Activated CD4-positive, alpha-beta T cell treated with anti-CD3 and anti-CD28 coated beads, Interleukin-2, amount 10 ng/mL, durations not matched to agents 24 days and 14 days (primary cell): ENCODE measurements at regions not wholly inside any gene's neighbourhood (a gene's known extent, or its start where the extent isn't known, plus 50 kb on each side); places are given as distances from the start of the nearest gene placed in this dataset.
A peak's percentile ranks its signal among the peaks of the same experiment; 100 is the strongest.

Experiments used
- DNase-seq: peaks from one replicate; pipeline ENCODE4 v3.0.0; 2022
- H3K27ac Mint-ChIP-seq: one replicate; pipeline ENCODE4 v1.8.0; 2022; ENCODE audit warnings: mild to moderate bottlenecking, mixed read lengths
- H3K27me3 Mint-ChIP-seq: one replicate; pipeline ENCODE4 v1.8.0; 2022; ENCODE audit warnings: mixed read lengths
- H3K36me3 Mint-ChIP-seq: one replicate; pipeline ENCODE4 v1.8.0; 2022; ENCODE audit warnings: low read depth, mild to moderate bottlenecking, mixed read lengths
- H3K4me1 Mint-ChIP-seq: one replicate; pipeline ENCODE4 v1.8.0; 2021; ENCODE audit warnings: mixed read lengths
- H3K4me3 Mint-ChIP-seq: one replicate; pipeline ENCODE4 v1.8.0; 2022; ENCODE audit warnings: mild to moderate bottlenecking, moderate library complexity, mixed read lengths
- H3K9me3 Mint-ChIP-seq: one replicate; pipeline ENCODE4 v1.8.0; 2021; ENCODE audit warnings: mixed read lengths
- intact Hi-C: fragments of 100-400 bp; cut with micrococcal nuclease; formaldehyde crosslinking; loops from one replicate; pipeline ENCODE4 v1.15.1; 2023

DNA sequence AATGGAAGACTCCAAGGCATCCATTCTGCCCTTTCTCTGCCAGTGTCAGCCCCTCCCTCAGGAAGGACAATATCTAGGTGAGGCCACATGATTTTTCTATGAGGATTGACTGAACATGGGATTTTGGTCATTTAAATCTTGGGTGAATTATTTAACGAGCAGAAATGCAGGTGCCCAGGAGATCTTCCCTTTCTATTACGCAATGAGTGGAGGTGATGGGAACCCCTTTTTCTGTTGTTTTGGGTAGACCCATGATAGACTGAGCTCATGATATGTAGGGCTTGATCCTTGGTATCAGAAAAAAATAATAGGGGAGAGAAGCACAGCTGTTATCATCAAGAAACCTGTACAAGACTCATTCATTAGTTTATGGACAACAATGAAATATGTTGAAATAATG is 112.6 kb upstream of the SPTLC3 start:
- intact Hi-C loops: no loop called here
- no peak for DNase-seq
- Mint-ChIP-seq H3K9me3 (no peaks in the 10 kb centered on the region), H3K4me3 (no peak overlapping the region), H3K4me1 (no peaks in the 10 kb centered on the region), H3K36me3 (no peaks in the 10 kb centered on the region), H3K27me3 (no peaks in the 10 kb centered on the region), H3K27ac (no peak overlapping the region)

DNA sequence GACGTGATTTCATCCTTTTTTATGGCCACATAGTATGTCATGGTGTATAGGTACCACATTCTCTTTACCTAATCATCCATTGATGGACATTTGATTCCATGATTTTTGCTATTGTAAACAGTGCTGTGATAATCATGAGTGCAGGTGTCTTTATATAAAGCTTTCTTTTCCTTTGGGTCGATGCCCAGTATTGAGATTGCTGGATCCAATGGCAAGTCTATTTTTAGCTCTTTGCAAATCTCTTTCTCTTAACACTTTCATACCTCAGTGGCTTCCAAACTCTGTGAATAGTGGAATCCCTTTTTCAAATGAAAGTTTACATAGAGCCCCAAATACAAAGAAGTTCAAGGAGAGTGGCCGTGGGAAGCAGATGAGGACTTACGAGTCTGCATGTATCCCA is 105.8 kb upstream of the SPTLC3 start:
- intact Hi-C loops: no loop called here
- Mint-ChIP-seq H3K36me3 (no peaks in the 10 kb centered on the region), H3K27ac (no peak overlapping the region), H3K9me3 (no peaks in the 10 kb centered on the region), H3K4me3 (no peak overlapping the region), H3K4me1 (no peaks in the 10 kb centered on the region), H3K27me3 (no peaks in the 10 kb centered on the region)
- DNase-seq: no peak

DNA sequence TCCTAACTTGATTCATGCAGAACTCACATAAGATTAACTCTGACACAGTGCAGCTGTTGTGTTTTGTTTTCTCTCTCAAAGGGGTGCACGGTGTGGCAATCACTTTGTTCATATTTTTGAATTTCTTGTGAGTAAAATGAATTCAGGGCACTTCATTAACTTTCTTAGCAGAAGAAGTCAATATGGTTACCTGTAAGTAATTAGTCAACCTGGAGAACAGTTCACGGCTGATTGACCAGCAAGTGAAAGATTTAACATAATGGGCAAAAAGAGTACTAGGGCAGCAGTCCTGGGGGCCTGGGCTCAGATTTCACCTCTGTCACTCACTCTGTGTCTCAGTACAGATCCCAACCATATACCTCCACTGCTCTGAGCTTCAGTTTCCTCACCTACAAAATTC is 102.4 kb upstream of the SPTLC3 start:
- Mint-ChIP-seq H3K9me3 (no peaks in the 10 kb centered on the region), H3K4me1 (no peaks in the 10 kb centered on the region), H3K36me3 (no peaks in the 10 kb centered on the region), H3K27me3 (no peaks in the 10 kb centered on the region), H3K4me3 (no peak overlapping the region), H3K27ac (no peak overlapping the region)
- no peak for DNase-seq
- intact Hi-C loops: no loop called here

DNA sequence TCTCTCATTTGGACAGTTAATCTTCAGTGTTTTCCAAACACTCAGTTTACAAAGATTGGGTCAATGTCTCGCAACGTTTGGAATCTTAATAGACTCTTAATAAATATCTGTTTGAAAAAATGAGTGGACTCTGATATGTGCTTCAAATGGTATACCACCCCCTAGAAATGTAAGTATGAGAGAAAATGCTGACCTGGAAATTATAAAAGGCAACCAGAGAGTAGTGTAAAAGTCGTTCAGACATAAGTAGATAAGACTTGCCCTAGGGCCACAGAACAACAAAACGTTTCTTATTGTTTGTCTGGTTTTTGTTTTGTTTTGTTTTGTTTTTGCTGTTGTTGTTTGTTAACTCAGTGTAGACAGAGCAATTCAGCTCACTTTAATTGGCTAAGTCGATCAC is 97.4 kb upstream of the SPTLC3 start:
- Mint-ChIP-seq H3K9me3 (no peaks in the 10 kb centered on the region), H3K27ac (no peak overlapping the region), H3K4me3 (no peak overlapping the region), H3K4me1 (no peaks in the 10 kb centered on the region), H3K27me3 (peaks cover 6% of the 10 kb centered on the region), H3K36me3 (no peaks in the 10 kb centered on the region)
- intact Hi-C loops: no loop called here
- no peak for DNase-seq

DNA sequence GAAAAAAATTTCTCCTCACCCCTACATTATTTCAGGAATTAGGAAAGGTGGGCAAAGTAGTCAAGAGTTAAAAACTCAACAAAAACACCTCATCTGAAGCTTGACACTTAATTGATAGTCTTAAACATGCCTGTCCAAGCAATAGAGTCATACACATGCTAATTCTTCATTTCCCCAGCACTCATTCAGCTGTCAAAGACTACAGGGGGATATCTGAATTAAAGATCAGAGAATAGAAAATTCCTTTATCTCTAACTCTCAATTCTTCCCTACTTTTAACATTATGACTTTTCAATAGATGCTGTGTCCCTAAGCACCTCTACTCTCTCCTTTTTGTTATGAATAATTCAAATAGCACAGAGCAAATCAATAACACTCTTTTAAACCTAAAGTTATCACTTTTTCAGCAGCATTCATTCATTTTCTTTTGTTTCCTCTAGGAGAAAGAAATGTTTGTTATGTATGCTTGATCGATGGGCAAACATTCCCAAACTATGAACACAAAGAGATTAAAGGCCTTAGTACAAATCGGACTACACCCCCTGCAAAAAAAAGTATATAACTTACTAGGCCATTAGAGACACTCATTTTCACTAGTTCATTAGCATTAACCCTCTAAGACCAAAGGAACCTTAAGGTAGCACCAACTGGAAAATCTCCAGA is 94.9 kb upstream of the SPTLC3 start:
- no peak for DNase-seq
- Mint-ChIP-seq H3K27me3 (peaks cover 7% of the 10 kb centered on the region), H3K4me1 (no peaks in the 10 kb centered on the region), H3K27ac (no peak overlapping the region), H3K9me3 (no peaks in the 10 kb centered on the region), H3K4me3 (no peak overlapping the region), H3K36me3 (no peaks in the 10 kb centered on the region)
- intact Hi-C loops: no loop called here

DNA sequence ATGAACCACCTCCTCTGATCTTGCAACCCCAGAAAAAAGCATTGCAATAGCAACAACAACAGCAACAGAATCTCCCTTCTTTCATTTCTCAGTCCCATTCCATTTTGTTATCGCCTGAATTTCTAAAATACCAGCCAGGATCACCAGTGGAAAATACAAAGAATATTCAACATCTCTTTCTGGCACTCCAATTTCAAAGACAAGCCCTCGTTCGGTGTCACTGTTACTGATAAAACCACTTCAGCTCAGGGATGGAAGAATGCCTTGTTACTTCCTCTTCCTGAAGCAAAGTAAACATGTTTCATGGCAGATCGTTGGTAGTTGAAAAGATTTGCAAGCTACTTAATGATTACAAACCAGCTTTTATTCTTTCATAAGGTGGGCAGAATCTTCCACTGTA is 94.0 kb upstream of the SPTLC3 start:
- Mint-ChIP-seq H3K9me3 (no peaks in the 10 kb centered on the region), H3K36me3 (no peaks in the 10 kb centered on the region), H3K4me3 (no peak overlapping the region), H3K27ac (no peak overlapping the region), H3K27me3 (peaks cover 7% of the 10 kb centered on the region), H3K4me1 (no peaks in the 10 kb centered on the region)
- intact Hi-C loops: no loop called here
- no peak for DNase-seq

DNA sequence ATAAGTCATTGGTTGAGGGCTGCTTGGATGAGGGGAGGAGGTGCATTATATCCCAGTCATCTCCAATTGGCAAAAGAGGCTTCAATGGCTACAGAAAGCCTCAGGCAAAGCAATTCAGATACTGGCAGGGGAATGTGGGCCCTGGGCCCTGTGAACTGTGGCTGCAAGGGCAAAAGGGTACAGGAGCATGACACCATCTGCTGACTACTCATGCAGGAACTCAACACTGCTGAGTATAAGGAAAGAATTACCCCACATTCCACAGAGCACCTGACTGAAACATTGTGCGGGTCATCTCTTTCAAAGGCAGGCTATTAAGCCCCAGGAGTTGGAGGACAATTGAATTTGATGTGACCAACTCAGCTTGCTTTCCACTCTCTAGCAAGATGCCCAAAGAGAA is 92.1 kb upstream of the SPTLC3 start:
- intact Hi-C loops: no loop called here
- Mint-ChIP-seq H3K4me1 (no peaks in the 10 kb centered on the region), H3K27me3 (peaks cover 7% of the 10 kb centered on the region), H3K27ac (no peak overlapping the region), H3K9me3 (no peaks in the 10 kb centered on the region), H3K36me3 (no peaks in the 10 kb centered on the region), H3K4me3 (no peak overlapping the region)
- DNase-seq: no peak

DNA sequence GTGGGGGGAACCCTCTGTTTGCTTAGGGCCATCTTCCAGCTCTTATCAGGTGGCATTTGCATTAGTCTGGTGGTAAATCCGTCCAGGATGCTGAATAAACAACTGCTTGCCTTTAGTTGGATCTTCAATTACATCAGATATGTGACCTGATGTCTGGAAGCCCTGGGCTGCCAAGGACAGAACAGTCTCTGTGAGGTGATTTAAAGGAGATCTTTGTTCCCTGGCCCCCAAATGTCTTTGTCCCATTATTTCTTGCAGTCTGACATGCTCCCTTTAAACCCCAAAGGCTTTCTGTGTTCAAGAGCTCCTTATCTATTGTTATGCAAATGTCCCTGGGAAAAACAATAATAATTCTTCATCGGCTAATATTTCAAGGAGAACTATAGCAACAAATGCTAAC is 84.6 kb upstream of the SPTLC3 start:
- H3K4me3 Mint-ChIP-seq: no peak overlapping the region

DNA sequence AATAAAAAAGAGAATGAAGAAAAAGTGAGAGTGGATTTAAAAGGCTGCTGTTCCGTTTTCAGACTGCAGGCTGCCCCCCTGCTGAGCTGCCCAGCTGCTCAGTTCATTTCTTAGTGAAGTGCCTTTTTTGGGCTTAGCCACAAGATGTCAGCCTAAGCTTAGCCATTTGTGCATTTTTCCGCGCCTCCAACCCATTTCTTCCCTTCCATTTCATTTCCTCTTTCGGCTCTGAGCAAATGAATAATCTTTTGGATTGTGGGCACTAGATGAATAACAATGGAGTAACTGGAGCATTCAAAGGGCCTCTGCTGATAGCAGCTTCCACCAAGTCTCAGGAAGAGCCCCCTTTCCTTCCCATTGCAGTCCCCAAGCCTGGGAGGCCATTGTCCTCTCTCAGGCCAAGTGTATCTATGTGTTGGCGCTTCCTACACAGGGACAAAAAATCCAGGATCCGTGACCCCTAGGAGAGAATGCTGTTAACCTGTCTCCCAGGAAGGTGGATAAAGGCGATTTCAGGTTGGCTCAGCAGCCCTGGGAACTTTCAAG is 83.5 kb upstream of the SPTLC3 start:
- Mint-ChIP-seq H3K27me3 (peaks cover 2% of the 10 kb centered on the region), H3K4me3 (no peak overlapping the region), H3K27ac (no peak overlapping the region), H3K36me3 (no peaks in the 10 kb centered on the region), H3K9me3 (no peaks in the 10 kb centered on the region), H3K4me1 (peaks cover 4% of the 10 kb centered on the region)
- intact Hi-C loops: loop anchor here (1.0 to 5.0 kb wide), 3 partner anchors 41 to 857 kb away; partner anchors contain the start of gene ESF1
- peak; percentile 74 for DNase-seq

More for the DNA sequence above, 84.6 kb upstream of the SPTLC3 start:
- peak; percentile 21 for DNase-seq
- Mint-ChIP-seq H3K4me1 (peaks cover 3% of the 10 kb centered on the region), H3K36me3 (no peaks in the 10 kb centered on the region), H3K27me3 (no peaks in the 10 kb centered on the region), H3K9me3 (no peaks in the 10 kb centered on the region), H3K27ac (no peak overlapping the region)
- intact Hi-C loops: no loop called here

DNA sequence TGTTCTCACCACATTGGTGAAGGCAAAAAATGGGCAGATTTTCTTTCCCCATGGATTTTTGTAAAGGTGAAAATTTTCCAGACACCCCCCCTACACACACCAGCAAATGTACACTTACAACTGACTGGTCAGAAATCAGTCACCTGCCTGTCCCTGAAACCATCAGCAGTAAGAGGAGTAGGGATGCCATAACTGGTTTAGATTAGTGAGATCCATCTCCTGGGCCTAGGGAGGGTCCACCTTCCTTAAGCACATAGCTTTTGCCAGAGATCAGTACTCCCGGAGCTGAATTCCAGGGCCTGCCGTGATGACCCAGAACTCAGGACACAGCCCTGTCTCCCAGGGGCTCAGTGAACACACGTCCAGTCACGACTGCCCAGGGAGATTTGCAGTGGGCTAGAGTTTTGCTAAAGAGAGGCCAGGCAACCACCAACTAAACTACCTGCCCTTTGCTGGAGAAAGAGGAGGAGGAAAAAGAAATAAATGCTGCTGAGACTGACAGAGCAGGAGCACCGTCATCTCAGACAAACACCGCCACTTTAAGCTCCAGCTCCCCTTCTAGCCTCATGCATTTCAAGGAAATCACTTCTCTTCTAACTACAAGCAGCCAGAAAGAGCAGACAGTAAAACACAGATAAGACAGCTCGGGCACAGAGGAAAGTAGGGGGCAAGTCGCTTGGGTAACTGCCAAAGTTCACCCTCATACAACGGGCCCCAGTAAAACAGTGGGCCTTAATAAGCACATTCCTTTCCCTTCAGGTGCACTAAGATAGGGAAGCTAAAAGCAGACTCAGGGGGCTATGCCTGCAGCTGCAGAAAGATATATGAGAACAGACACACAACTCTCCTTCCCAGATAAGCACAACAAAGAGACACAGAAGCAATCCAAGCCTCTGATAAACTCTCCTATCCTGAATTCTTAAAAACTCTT is 82.6 kb upstream of the SPTLC3 start:
- Mint-ChIP-seq H3K4me3 (no peak overlapping the region), H3K27me3 (peaks cover 2% of the 10 kb centered on the region), H3K36me3 (no peaks in the 10 kb centered on the region), H3K27ac (no peak overlapping the region), H3K4me1 (peaks cover 4% of the 10 kb centered on the region), H3K9me3 (no peaks in the 10 kb centered on the region)
- intact Hi-C loops: loop anchor here (1.0 to 5.0 kb wide), 3 partner anchors 40 to 856 kb away; partner anchors contain the start of gene ESF1
- DNase-seq: peak; percentile 49

DNA sequence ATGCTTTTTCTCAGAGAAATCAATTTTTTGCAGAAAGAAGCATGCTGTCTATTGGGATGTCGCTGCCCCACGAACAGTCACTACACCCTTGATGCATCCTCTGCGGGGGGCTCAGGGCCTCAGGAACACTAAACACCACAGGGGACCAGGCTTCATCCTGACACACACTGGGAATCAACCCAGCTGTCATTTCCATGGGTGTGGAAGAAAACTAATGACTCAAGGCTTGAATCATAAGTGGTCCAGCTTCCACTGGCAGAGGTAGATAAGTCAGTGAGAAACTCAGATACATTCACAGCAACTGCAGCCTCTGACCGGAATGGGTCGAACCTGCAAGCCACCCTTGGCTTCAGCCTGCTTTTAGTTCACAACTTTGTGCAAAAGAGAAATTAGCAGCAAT is 81.3 kb upstream of the SPTLC3 start:
- intact Hi-C loops: loop anchor here (5.0 kb wide), 1 partner anchor 855 kb away; the partner anchor contains the start of gene ESF1
- Mint-ChIP-seq H3K27ac (no peak overlapping the region), H3K9me3 (no peaks in the 10 kb centered on the region), H3K36me3 (no peaks in the 10 kb centered on the region), H3K27me3 (peaks cover 3% of the 10 kb centered on the region), H3K4me3 (no peak overlapping the region), H3K4me1 (peaks cover 4% of the 10 kb centered on the region)
- no peak for DNase-seq

DNA sequence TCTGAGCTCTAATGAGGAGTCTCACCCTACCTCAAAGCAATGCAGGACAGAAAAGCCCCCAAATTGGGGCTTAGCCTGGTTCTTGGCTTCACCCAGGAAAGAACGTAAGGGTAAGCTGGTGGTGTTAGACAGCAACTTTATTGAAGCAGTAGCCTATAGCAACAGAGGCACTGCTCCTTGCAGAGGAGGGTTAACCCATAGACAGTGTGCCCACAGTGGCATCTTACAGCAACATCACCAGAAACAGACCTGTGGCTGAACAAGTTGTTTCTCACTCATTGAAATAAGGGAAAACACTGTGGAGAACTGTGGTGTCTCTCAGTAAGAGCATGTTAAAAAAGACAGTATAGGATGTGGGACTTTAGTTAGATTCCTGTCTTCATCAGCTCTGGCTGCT is 80.4 kb upstream of the SPTLC3 start:
- peaks cover 4% of the 10 kb centered on the region for H3K4me1 Mint-ChIP-seq
- no peaks in the 10 kb centered on the region for H3K36me3 Mint-ChIP-seq

DNA sequence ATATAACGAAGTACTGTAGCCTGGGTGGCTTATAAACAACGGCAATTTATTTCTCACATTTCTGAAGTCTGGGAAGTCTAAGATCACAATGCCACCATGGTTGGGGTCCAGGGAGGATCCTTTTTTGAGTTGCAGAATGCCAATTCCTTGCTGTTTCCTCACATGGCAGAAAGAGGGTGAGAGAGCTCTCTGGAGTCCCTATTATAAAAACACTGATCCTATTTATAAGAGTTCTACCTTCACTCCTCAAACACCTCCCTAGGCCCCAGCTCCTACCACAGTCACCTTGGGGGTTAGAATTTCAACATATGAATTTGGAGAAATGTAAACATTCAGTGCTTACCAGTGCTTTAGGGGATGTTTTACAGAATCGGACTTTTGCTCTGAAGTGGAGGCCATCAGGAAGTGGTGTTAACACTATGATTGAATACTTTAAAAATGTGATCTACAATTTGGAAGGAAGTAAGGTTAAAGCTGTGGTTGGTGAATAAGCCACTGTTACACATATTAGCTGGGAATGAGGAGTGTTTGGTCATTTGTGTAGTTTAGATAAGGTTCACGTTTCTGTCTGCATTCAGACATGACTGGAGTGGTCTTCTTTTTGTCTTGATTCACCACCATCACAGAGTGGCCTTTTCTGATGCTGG is 79.9 kb upstream of the SPTLC3 start:
- Mint-ChIP-seq H3K36me3 (no peaks in the 10 kb centered on the region), H3K27me3 (peaks cover 3% of the 10 kb centered on the region), H3K9me3 (no peaks in the 10 kb centered on the region), H3K27ac (no peak overlapping the region), H3K4me3 (no peak overlapping the region), H3K4me1 (peaks cover 4% of the 10 kb centered on the region)
- DNase-seq: peak; percentile 51
- intact Hi-C loops: loop anchor here (5.0 kb wide), 1 partner anchor 853 kb away; the partner anchor contains the start of gene ESF1

More for the DNA sequence above, 80.4 kb upstream of the SPTLC3 start:
- intact Hi-C loops: loop anchor here (5.0 kb wide), 1 partner anchor 854 kb away; the partner anchor contains the start of gene ESF1
- Mint-ChIP-seq H3K4me3 (no peak overlapping the region), H3K27me3 (peaks cover 3% of the 10 kb centered on the region), H3K27ac (no peak overlapping the region), H3K9me3 (no peaks in the 10 kb centered on the region)
- no peak for DNase-seq
